A549 (cell line): ENCODE measurements at regions not wholly inside any gene's neighbourhood (a gene's known extent, or its start where the extent isn't known, plus 50 kb on each side); places are given as distances from the start of the nearest gene placed in this dataset.

ENCODE experiments used
- ATAC-seq, 2 experiments: fragments of 200-7000 bp in 1 of 2; fragments of >200 bp in 1 of 2; cut with Nextera tagmentation in 1 of 2; cut with Tn5 transposase in 1 of 2; 3 replicates each; pipeline versions ENCODE4 v1.8.0 to v1.9.1; 2018 to 2020; ENCODE audit warnings: mild to moderate bottlenecking in 1 of 2, moderate library complexity in 1 of 2
- CTCF ChIA-PET: fragments of 300-600 bp; sonication (Branson Sonifier 250); formaldehyde crosslinking; extraction: SDS; loops from one replicate; lab custom pipeline; 2021; ENCODE audit warnings: antibody characterized with exemption, inconsistent platforms; lab: Yijun Ruan, JAX
- POLR2A ChIA-PET: fragments of 350-600 bp; formaldehyde crosslinking; extraction: SDS; loops from one replicate; lab custom pipeline; 2021; ENCODE audit warnings: antibody characterized with exemption, inconsistent platforms; lab: Yijun Ruan, JAX
- DNase-seq, 2 experiments: peaks; one replicate each; pipeline versions ENCODE4 v3.0.0 to v3.0.0-alpha.2; 2011 to 2016; ENCODE audit warnings: low read depth in 1 of 2, low spot score in 1 of 2
- FAIRE-seq: peaks from 2 replicates; lab custom pipeline; 2011; peaks lifted over from hg19 to GRCh38; lab: Jason Lieb, UNC
- H3K27ac ChIP-seq, 2 experiments: fragments of >200 bp; sonication (Bioruptor Twin); formaldehyde crosslinking; 3 replicates each; pipeline ENCODE4 v1.5.1; 2016 to 2017
- H3K4me1 ChIP-seq: fragments of >200 bp; sonication (Bioruptor Twin); formaldehyde crosslinking; 3 replicates; pipeline ENCODE4 v1.6.1; 2016
- H3K4me2 ChIP-seq: fragments of >200 bp; sonication (Bioruptor Twin); formaldehyde crosslinking; 3 replicates; pipeline ENCODE4 v1.6.1; 2016
- H3K4me3 ChIP-seq: fragments of >200 bp; sonication (Bioruptor Twin); formaldehyde crosslinking; 3 replicates; pipeline ENCODE4 v1.5.1; 2016
- H3K9me3 ChIP-seq: fragments of >200 bp; sonication (Bioruptor Twin); formaldehyde crosslinking; 3 replicates; pipeline ENCODE4 v1.6.1; 2016
- CHD2 ChIP-seq: fragments of 150-350 bp; IDR thresholded peaks from 2 replicates; pipeline ENCODE4 v1.6.1; 2014; ENCODE audit warnings: low read length; ENCODE audit not compliant: partially characterized antibody
- EHMT2 ChIP-seq: fragments of 200-600 bp; sonication (generic); IDR thresholded peaks from 2 replicates; pipeline ENCODE4 v1.6.1; 2016; ENCODE audit warnings: antibody characterized with exemption, low read depth, mild to moderate bottlenecking, moderate library complexity
- ESRRA ChIP-seq: fragments of 150-350 bp; IDR thresholded peaks from 2 replicates; pipeline ENCODE4 v1.6.1; 2014; ENCODE audit warnings: mild to moderate bottlenecking, low read length, borderline replicate concordance
- HDAC2 ChIP-seq: fragments of 200-600 bp; sonication (generic); IDR thresholded peaks from 2 replicates; pipeline ENCODE4 v1.6.1; 2016
- HEYL ChIP-seq: fragments of 250-450 bp; sonication (Bioruptor Pico); IDR thresholded peaks from 2 replicates; pipeline ENCODE4 v1.8.0; 2021; ENCODE audit warnings: mild to moderate bottlenecking, moderate library complexity
- HOXB13 ChIP-seq: fragments of 250-450 bp; sonication (Bioruptor Pico); IDR thresholded peaks from 2 replicates; pipeline ENCODE4 v1.5.0; 2020; ENCODE audit warnings: low read depth, mild to moderate bottlenecking, moderate library complexity
- KDM5A ChIP-seq: fragments of 200-600 bp; sonication (generic); IDR thresholded peaks from 2 replicates; pipeline ENCODE4 v1.6.1; 2016; ENCODE audit warnings: antibody characterized with exemption, mild to moderate bottlenecking
- MAFK ChIP-seq: fragments of 450-650 bp; IDR thresholded peaks from 2 replicates; pipeline ENCODE4 v1.6.1; 2014; ENCODE audit not compliant: partially characterized antibody
- PHF8 ChIP-seq: fragments of 200-600 bp; sonication (generic); IDR thresholded peaks from 2 replicates; pipeline ENCODE4 v1.6.1; 2016; ENCODE audit warnings: low read depth, mild to moderate bottlenecking, antibody characterized with exemption, moderate library complexity, borderline replicate concordance
- POLR2A ChIP-seq: IDR thresholded peaks from 2 replicates; pipeline ENCODE4 v1.6.1; 2012; ENCODE audit warnings: mild to moderate bottlenecking, low read length
- RNF2 ChIP-seq: fragments of 200-600 bp; sonication (generic); IDR thresholded peaks from 2 replicates; pipeline ENCODE4 v1.6.1; 2016; ENCODE audit warnings: low read depth, mild to moderate bottlenecking, antibody characterized with exemption, moderate library complexity, borderline replicate concordance
- SMC3 ChIP-seq: fragments of >200 bp; sonication (Bioruptor Twin); formaldehyde crosslinking; IDR thresholded peaks from 3 replicates; pipeline ENCODE4 v1.6.1; 2018; ENCODE audit warnings: inconsistent platforms
- SREBF2 ChIP-seq: fragments of 450-650 bp; IDR thresholded peaks from 2 replicates; pipeline ENCODE4 v1.6.1; 2014; ENCODE audit warnings: mild to moderate bottlenecking, moderate library complexity
- TFCP2L1 ChIP-seq: fragments of 250-450 bp; sonication (Bioruptor Pico); IDR thresholded peaks from 2 replicates; pipeline ENCODE4 v1.5.0; 2021; ENCODE audit warnings: mild to moderate bottlenecking
- TP53 ChIP-seq: fragments of 250-450 bp; sonication (Bioruptor Pico); IDR thresholded peaks from 2 replicates; pipeline ENCODE4 v1.5.0; 2021; ENCODE audit warnings: mild to moderate bottlenecking, moderate library complexity
- ZC3H11A ChIP-seq: fragments of 450-650 bp; IDR thresholded peaks from 2 replicates; pipeline ENCODE4 v1.6.1; 2014; ENCODE audit warnings: antibody characterized with exemption, mild to moderate bottlenecking
- WGBS: methylation state at CpG from one replicate; pipeline ENCODE4 v1.1.6; 2017; ENCODE audit errors: missing lambda C conversion rate; 5-methylcytosine and 5-hydroxymethylcytosine counted together
- TF ChIP-seq, protein P1 (sequence below): IDR thresholded peaks from 2 replicates; pipeline ENCODE4 v1.6.1; 2012; ENCODE audit warnings: low read depth, borderline replicate concordance
- TF ChIP-seq, protein P2 (sequence below): IDR thresholded peaks from 2 replicates; pipeline ENCODE4 v1.6.1; 2012
- TF ChIP-seq, protein P3 (sequence below): fragments of 250-450 bp; sonication (Bioruptor Pico); IDR thresholded peaks from 2 replicates; pipeline ENCODE4 v1.5.0; 2021; ENCODE audit warnings: mild to moderate bottlenecking, moderate library complexity, borderline replicate concordance
- TF ChIP-seq, protein P4 (sequence below): fragments of 200-600 bp; sonication (generic); IDR thresholded peaks from 2 replicates; pipeline ENCODE4 v1.6.1; 2016; ENCODE audit warnings: antibody characterized with exemption, mild to moderate bottlenecking, moderate library complexity
- TF ChIP-seq, protein P5 (sequence below): IDR thresholded peaks from 2 replicates; pipeline ENCODE4 v1.6.1; 2012
- TF ChIP-seq, protein P6 (sequence below): fragments of 450-650 bp; IDR thresholded peaks from 2 replicates; pipeline ENCODE4 v1.6.1; 2014; ENCODE audit warnings: antibody characterized with exemption
- TF ChIP-seq, protein P7 (sequence below): fragments of 150-350 bp; IDR thresholded peaks from 2 replicates; pipeline ENCODE4 v1.6.1; 2014; ENCODE audit warnings: low read depth, mild to moderate bottlenecking, low read length

DNA sequence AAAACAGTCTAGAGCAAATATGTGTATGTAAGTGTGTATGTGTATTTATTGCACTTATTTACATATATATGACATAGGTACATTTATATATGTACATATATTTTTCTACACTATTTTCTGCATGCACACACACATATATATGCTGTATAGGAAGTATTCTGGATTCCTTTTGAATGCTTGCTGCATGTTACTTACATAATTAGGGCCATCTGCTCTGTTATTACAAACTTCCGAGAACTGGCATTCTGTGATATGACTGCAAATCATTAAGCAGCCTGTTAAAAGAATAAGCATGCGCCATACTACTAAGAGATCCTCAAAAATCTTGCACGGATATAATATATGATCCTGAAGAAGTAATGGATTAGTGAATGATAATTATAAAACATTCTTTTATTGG is 1157.6 kb upstream of the TENM3 start:
- ChIA-PET POLR2A (no interaction called here), CTCF (no interaction called here)
- ATAC-seq, result no peak
- H3K9me3 ChIP-seq, result no peaks in the 10 kb centered on the region
- WGBS, result 39% methylated on average over 3 of the region's 3 CpGs
- no peak overlapping the region for H3K4me2 ChIP-seq
- H3K4me1 ChIP-seq, result no peaks in the 10 kb centered on the region
- no peak overlapping the region for H3K27ac ChIP-seq
- DNase-seq, result no peak
- TF ChIP-seq ESRRA, result no peak
- no peak for TF ChIP-seq KDM5A
- TF ChIP-seq, protein P1, sequence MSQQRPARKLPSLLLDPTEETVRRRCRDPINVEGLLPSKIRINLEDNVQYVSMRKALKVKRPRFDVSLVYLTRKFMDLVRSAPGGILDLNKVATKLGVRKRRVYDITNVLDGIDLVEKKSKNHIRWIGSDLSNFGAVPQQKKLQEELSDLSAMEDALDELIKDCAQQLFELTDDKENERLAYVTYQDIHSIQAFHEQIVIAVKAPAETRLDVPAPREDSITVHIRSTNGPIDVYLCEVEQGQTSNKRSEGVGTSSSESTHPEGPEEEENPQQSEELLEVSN, result no peak
- TF ChIP-seq TP53 (CRISPR knock-in tag), result no peak
- TF ChIP-seq SMC3, result no peak
- TF ChIP-seq ZC3H11A, result no peak
- no peak for TF ChIP-seq TFCP2L1 (CRISPR knock-in tag)
- TF ChIP-seq, protein P2, sequence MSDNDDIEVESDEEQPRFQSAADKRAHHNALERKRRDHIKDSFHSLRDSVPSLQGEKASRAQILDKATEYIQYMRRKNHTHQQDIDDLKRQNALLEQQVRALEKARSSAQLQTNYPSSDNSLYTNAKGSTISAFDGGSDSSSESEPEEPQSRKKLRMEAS, result no peak
- no peak for TF ChIP-seq PHF8
- TF ChIP-seq, protein P3, sequence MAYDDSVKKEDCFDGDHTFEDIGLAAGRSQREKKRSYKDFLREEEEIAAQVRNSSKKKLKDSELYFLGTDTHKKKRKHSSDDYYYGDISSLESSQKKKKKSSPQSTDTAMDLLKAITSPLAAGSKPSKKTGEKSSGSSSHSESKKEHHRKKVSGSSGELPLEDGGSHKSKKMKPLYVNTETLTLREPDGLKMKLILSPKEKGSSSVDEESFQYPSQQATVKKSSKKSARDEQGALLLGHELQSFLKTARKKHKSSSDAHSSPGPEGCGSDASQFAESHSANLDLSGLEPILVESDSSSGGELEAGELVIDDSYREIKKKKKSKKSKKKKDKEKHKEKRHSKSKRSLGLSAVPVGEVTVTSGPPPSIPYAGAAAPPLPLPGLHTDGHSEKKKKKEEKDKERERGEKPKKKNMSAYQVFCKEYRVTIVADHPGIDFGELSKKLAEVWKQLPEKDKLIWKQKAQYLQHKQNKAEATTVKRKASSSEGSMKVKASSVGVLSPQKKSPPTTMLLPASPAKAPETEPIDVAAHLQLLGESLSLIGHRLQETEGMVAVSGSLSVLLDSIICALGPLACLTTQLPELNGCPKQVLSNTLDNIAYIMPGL (CRISPR knock-in tag), result no peak
- TF ChIP-seq SREBF2, result no peak
- TF ChIP-seq, protein P4, sequence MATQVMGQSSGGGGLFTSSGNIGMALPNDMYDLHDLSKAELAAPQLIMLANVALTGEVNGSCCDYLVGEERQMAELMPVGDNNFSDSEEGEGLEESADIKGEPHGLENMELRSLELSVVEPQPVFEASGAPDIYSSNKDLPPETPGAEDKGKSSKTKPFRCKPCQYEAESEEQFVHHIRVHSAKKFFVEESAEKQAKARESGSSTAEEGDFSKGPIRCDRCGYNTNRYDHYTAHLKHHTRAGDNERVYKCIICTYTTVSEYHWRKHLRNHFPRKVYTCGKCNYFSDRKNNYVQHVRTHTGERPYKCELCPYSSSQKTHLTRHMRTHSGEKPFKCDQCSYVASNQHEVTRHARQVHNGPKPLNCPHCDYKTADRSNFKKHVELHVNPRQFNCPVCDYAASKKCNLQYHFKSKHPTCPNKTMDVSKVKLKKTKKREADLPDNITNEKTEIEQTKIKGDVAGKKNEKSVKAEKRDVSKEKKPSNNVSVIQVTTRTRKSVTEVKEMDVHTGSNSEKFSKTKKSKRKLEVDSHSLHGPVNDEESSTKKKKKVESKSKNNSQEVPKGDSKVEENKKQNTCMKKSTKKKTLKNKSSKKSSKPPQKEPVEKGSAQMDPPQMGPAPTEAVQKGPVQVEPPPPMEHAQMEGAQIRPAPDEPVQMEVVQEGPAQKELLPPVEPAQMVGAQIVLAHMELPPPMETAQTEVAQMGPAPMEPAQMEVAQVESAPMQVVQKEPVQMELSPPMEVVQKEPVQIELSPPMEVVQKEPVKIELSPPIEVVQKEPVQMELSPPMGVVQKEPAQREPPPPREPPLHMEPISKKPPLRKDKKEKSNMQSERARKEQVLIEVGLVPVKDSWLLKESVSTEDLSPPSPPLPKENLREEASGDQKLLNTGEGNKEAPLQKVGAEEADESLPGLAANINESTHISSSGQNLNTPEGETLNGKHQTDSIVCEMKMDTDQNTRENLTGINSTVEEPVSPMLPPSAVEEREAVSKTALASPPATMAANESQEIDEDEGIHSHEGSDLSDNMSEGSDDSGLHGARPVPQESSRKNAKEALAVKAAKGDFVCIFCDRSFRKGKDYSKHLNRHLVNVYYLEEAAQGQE, result no peak
- no peak for TF ChIP-seq HEYL (CRISPR knock-in tag)
- TF ChIP-seq POLR2A, result no peak
- TF ChIP-seq, protein P5, sequence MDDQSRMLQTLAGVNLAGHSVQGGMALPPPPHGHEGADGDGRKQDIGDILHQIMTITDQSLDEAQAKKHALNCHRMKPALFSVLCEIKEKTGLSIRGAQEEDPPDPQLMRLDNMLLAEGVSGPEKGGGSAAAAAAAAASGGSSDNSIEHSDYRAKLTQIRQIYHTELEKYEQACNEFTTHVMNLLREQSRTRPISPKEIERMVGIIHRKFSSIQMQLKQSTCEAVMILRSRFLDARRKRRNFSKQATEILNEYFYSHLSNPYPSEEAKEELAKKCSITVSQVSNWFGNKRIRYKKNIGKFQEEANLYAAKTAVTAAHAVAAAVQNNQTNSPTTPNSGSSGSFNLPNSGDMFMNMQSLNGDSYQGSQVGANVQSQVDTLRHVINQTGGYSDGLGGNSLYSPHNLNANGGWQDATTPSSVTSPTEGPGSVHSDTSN, result no peak
- TF ChIP-seq CHD2, result no peak
- no peak for TF ChIP-seq HOXB13 (CRISPR knock-in tag)
- H3K4me3 ChIP-seq, result no peak overlapping the region
- no peak for FAIRE-seq

DNA sequence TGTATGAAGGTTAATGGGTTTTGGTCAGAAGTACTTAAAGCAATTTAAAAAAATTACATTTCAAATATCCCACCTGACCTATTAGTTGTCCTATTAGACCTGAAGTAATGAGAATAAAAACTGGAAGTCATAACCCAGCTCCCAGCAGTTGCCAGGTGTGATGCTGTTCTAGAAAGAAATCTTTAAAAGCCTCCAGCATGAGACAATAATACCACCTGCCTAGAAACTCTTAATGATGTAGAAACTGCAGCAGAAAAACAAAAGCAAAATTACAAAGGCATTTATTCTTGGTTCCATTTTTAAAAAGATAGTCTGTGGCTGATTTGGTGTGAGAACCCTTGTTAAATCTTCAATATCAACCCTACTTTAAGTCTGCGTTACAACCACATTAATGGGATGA is 1137.7 kb upstream of the TENM3 start:
- Histone ChIP-seq H3K27ac (no peak overlapping the region), H3K4me3 (no peak overlapping the region), H3K9me3 (no peaks in the 10 kb centered on the region), H3K4me2 (no peak overlapping the region), H3K4me1 (no peaks in the 10 kb centered on the region)
- ChIA-PET CTCF (no interaction called here), POLR2A (no interaction called here)
- 26% methylated on average over 1 of the region's 1 CpG for WGBS
- TF ChIP-seq HEYL (CRISPR knock-in tag) (no peak), RNF2 (no peak), HDAC2 (no peak), EHMT2 (no peak), MAFK (no peak), KDM5A (no peak), PHF8 (no peak), CHD2 (no peak)
- TF ChIP-seq, protein P6, sequence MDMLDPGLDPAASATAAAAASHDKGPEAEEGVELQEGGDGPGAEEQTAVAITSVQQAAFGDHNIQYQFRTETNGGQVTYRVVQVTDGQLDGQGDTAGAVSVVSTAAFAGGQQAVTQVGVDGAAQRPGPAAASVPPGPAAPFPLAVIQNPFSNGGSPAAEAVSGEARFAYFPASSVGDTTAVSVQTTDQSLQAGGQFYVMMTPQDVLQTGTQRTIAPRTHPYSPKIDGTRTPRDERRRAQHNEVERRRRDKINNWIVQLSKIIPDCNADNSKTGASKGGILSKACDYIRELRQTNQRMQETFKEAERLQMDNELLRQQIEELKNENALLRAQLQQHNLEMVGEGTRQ, result no peak
- TF ChIP-seq, protein P7, sequence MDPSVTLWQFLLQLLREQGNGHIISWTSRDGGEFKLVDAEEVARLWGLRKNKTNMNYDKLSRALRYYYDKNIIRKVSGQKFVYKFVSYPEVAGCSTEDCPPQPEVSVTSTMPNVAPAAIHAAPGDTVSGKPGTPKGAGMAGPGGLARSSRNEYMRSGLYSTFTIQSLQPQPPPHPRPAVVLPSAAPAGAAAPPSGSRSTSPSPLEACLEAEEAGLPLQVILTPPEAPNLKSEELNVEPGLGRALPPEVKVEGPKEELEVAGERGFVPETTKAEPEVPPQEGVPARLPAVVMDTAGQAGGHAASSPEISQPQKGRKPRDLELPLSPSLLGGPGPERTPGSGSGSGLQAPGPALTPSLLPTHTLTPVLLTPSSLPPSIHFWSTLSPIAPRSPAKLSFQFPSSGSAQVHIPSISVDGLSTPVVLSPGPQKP, result no peak
- FAIRE-seq, result no peak
- no peak for DNase-seq
- ATAC-seq, result no peak
